ENCODE measurements at regions not wholly inside any gene's neighbourhood (a gene's known extent, or its start where the extent isn't known, plus 50 kb on each side); places are given as distances from the start of the nearest gene placed in this dataset.

- peaks cover 3% of the 10 kb centered on the region for H3K27me3 ChIP-seq (ENCODE audit: insufficient read depth, low read length)
- Mint-ChIP-seq H3K4me3 (ENCODE audit: unreplicated experiment) (no peak overlapping the region), H3K4me1 (ENCODE audit: low read depth, unreplicated experiment) (peaks cover 24% of the 10 kb centered on the region), H3K27me3 (ENCODE audit: low read depth, unreplicated experiment) (peaks cover 2% of the 10 kb centered on the region), H3K9me3 (ENCODE audit: unreplicated experiment) (peaks cover 5% of the 10 kb centered on the region), H3K36me3 (ENCODE audit: low read depth, unreplicated experiment) (no peaks in the 10 kb centered on the region), H3K27ac (ENCODE audit: unreplicated experiment) (no peak overlapping the region)
- no peaks in the 10 kb centered on the region for H3K9me3 ChIP-seq (ENCODE audit: insufficient read depth, low read depth, low read length)
- no peak overlapping the region for H3K4me3 ChIP-seq (ENCODE audit: insufficient read depth, low read depth, low read length)
- no peak for FAIRE-seq
- no peak overlapping the region for H3K27ac ChIP-seq (ENCODE audit: low read depth, low read length)
- no peaks in the 10 kb centered on the region for H4K20me1 ChIP-seq (ENCODE audit: insufficient read depth, low read length)
- H3K4me1 ChIP-seq (ENCODE audit: insufficient read depth, low read length), result no peaks in the 10 kb centered on the region
- no peaks in the 10 kb centered on the region for H3K79me2 ChIP-seq (ENCODE audit: insufficient read depth, low read length)
- H3K36me3 ChIP-seq (ENCODE audit: insufficient read depth, low read length), result no peaks in the 10 kb centered on the region
- no peak overlapping the region for H3K9ac ChIP-seq (ENCODE audit: low read length)
- no peak for DNase-seq (ENCODE audit: low read depth)
- no peak overlapping the region for H2AFZ ChIP-seq (ENCODE audit: low read depth, low read length)
- no peak overlapping the region for H3K4me2 ChIP-seq (ENCODE audit: low read length)
- TF ChIP-seq EZH2 (IDR thresholded peaks at IDR 0.05; ENCODE audit: insufficient read depth, low read length) (no peak), CTCF (IDR thresholded peaks at IDR 0.05; ENCODE audit: insufficient read depth, low read depth, low read length) (no peak)
These were observed 110.6 kb upstream of the GLI3 start for GRCh38 chr7:42347616-42348015.

- H3K27me3 Mint-ChIP-seq (ENCODE audit: low read depth, unreplicated experiment), result peaks cover under 1% of the 10 kb centered on the region
- Histone ChIP-seq H3K4me2 (ENCODE audit: low read length) (no peak overlapping the region), H4K20me1 (ENCODE audit: insufficient read depth, low read length) (no peaks in the 10 kb centered on the region), H3K4me1 (ENCODE audit: insufficient read depth, low read length) (no peaks in the 10 kb centered on the region), H3K36me3 (ENCODE audit: insufficient read depth, low read length) (no peaks in the 10 kb centered on the region), H2AFZ (ENCODE audit: low read depth, low read length) (no peak overlapping the region), H3K9me3 (ENCODE audit: insufficient read depth, low read depth, low read length) (no peaks in the 10 kb centered on the region), H3K27me3 (ENCODE audit: insufficient read depth, low read length) (peaks cover 3% of the 10 kb centered on the region), H3K27ac (ENCODE audit: low read depth, low read length) (no peak overlapping the region), H3K79me2 (ENCODE audit: insufficient read depth, low read length) (no peaks in the 10 kb centered on the region), H3K4me3 (ENCODE audit: insufficient read depth, low read depth, low read length) (no peak overlapping the region), H3K9ac (ENCODE audit: low read length) (no peak overlapping the region)
- H3K27ac Mint-ChIP-seq (ENCODE audit: unreplicated experiment), result no peak overlapping the region
- H3K9me3 Mint-ChIP-seq (ENCODE audit: unreplicated experiment), result peaks cover 3% of the 10 kb centered on the region
- DNase-seq (ENCODE audit: low read depth), result no peak
- H3K4me1 Mint-ChIP-seq (ENCODE audit: low read depth, unreplicated experiment), result peaks cover 10% of the 10 kb centered on the region
- H3K36me3 Mint-ChIP-seq (ENCODE audit: low read depth, unreplicated experiment), result no peaks in the 10 kb centered on the region
- no peak overlapping the region for H3K4me3 Mint-ChIP-seq (ENCODE audit: unreplicated experiment)
- TF ChIP-seq EZH2 (IDR thresholded peaks at IDR 0.05; ENCODE audit: insufficient read depth, low read length) (no peak), CTCF (IDR thresholded peaks at IDR 0.05; ENCODE audit: insufficient read depth, low read depth, low read length) (no peak)
- no peak for FAIRE-seq
These were observed 108.7 kb upstream of the GLI3 start for GRCh38 chr7:42345478-42346299.

GRCh38 chr7:42344198-42344755 is 107.3 kb upstream of the GLI3 start:
- no peak overlapping the region for H3K4me3 ChIP-seq (ENCODE audit: insufficient read depth, low read depth, low read length)
- Mint-ChIP-seq H3K27ac (ENCODE audit: unreplicated experiment) (no peak overlapping the region), H3K36me3 (ENCODE audit: low read depth, unreplicated experiment) (no peaks in the 10 kb centered on the region), H3K4me1 (ENCODE audit: low read depth, unreplicated experiment) (peaks cover 16% of the 10 kb centered on the region), H3K4me3 (ENCODE audit: unreplicated experiment) (no peak overlapping the region), H3K27me3 (ENCODE audit: low read depth, unreplicated experiment) (no peaks in the 10 kb centered on the region), H3K9me3 (ENCODE audit: unreplicated experiment) (no peaks in the 10 kb centered on the region)
- H3K27ac ChIP-seq (ENCODE audit: low read depth, low read length), result no peak overlapping the region
- no peak overlapping the region for H3K4me2 ChIP-seq (ENCODE audit: low read length)
- H2AFZ ChIP-seq (ENCODE audit: low read depth, low read length), result no peak overlapping the region
- no peaks in the 10 kb centered on the region for H3K9me3 ChIP-seq (ENCODE audit: insufficient read depth, low read depth, low read length)
- FAIRE-seq (no peak), DNase-seq (ENCODE audit: low read depth) (no peak)
- TF ChIP-seq CTCF (IDR thresholded peaks at IDR 0.05; ENCODE audit: insufficient read depth, low read depth, low read length) (no peak), EZH2 (IDR thresholded peaks at IDR 0.05; ENCODE audit: insufficient read depth, low read length) (no peak)
- H4K20me1 ChIP-seq (ENCODE audit: insufficient read depth, low read length), result no peaks in the 10 kb centered on the region
- H3K79me2 ChIP-seq (ENCODE audit: insufficient read depth, low read length), result no peaks in the 10 kb centered on the region
- no peak overlapping the region for H3K9ac ChIP-seq (ENCODE audit: low read length)
- peaks cover 3% of the 10 kb centered on the region for H3K27me3 ChIP-seq (ENCODE audit: insufficient read depth, low read length)
- no peaks in the 10 kb centered on the region for H3K4me1 ChIP-seq (ENCODE audit: insufficient read depth, low read length)
- no peaks in the 10 kb centered on the region for H3K36me3 ChIP-seq (ENCODE audit: insufficient read depth, low read length)

Data from astrocyte (in vitro differentiated cells and primary cell).